ENCODE measurements at regions not wholly inside any gene's neighbourhood (a gene's known extent, or its start where the extent isn't known, plus 50 kb on each side); places are given as distances from the start of the nearest gene placed in this dataset.

DNA sequence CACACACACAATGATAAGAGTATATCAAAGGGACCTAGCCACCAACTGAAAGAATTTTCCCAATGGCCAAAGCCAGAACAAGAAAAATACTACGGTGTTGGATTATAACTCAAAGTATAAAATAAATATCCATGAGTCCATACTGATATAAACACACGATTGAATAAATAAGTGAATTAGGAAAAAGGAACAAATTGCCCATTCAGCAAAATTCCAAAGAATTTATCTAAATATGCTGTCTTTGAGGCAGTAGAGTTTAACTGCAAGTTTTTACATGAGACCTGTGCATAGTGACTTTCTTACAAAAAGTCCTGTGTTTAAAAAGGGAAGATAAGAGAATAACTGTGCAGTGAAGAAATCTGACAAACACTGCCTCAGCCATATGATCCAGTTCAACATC, 278.8 kb upstream of the PPARGC1A start:
- intact Hi-C loops (cut with DNase I), result no loop called here
- Histone ChIP-seq H3K36me3 (no peaks in the 10 kb centered on the region), H3K9me3 (no peaks in the 10 kb centered on the region), H3K27ac (no peak overlapping the region), H3K4me1 (peaks cover 0 to 4% of the 10 kb centered on the region in 2 donors), H3K4me3 (replicated peaks in 1 of 3) (no peak overlapping the region), H3K27me3 (no peaks in the 10 kb centered on the region)
- WGBS, 2 donors, result 84 to 93% methylated on average over 2 of the region's 2 CpGs
- no peak for DNase-seq
- no peak for TF ChIP-seq POLR2A (IDR thresholded peaks at IDR 0.05)
- TF ChIP-seq, protein P1, sequence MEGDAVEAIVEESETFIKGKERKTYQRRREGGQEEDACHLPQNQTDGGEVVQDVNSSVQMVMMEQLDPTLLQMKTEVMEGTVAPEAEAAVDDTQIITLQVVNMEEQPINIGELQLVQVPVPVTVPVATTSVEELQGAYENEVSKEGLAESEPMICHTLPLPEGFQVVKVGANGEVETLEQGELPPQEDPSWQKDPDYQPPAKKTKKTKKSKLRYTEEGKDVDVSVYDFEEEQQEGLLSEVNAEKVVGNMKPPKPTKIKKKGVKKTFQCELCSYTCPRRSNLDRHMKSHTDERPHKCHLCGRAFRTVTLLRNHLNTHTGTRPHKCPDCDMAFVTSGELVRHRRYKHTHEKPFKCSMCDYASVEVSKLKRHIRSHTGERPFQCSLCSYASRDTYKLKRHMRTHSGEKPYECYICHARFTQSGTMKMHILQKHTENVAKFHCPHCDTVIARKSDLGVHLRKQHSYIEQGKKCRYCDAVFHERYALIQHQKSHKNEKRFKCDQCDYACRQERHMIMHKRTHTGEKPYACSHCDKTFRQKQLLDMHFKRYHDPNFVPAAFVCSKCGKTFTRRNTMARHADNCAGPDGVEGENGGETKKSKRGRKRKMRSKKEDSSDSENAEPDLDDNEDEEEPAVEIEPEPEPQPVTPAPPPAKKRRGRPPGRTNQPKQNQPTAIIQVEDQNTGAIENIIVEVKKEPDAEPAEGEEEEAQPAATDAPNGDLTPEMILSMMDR (IDR thresholded peaks at IDR 0.05), result no peak

- intact Hi-C loops (cut with DNase I), result no loop called here
- no peak for TF ChIP-seq POLR2A (IDR thresholded peaks at IDR 0.05)
- TF ChIP-seq, protein P1 (IDR thresholded peaks at IDR 0.05), result no peak
- WGBS, 2 donors, result 88 to 89% methylated on average over 1 of the region's 1 CpG
Measured at GRCh38 chr4:24166501-24166900, 276.7 kb upstream of the PPARGC1A start.

DNA sequence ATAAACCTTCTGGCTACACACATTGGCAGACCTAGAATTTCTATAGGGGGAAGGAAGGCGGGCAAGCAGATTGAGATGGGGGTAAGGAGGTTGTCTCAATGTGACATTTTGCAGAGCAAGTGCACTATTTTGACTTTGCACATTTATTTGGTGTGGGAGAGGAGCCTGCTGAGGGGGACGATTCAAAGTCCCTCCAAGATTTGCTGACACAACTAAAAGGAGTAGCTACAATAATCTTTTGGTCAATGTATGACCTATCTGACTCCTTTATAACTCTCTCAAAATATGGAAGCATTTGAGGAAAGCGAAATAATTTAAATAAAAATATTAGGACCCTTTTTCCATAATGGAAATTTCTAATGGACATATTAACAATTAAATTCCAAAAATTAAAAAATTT, 274.9 kb upstream of the PPARGC1A start:
- H3K4me3 ChIP-seq (replicated peaks in 1 of 3), result no peak overlapping the region
- intact Hi-C loops (cut with DNase I), result no loop called here
- TF ChIP-seq POLR2A (IDR thresholded peaks at IDR 0.05), result no peak
- TF ChIP-seq, protein P1 (IDR thresholded peaks at IDR 0.05), result no peak
- 92 to 93% methylated on average over 3 of the region's 3 CpGs for WGBS, 2 donors
- no peak for DNase-seq
- H3K36me3 ChIP-seq, result no peaks in the 10 kb centered on the region
- H3K27me3 ChIP-seq, result no peaks in the 10 kb centered on the region
- H3K27ac ChIP-seq, result no peak overlapping the region
- peaks cover 0 to 4% of the 10 kb centered on the region in 2 donors for H3K4me1 ChIP-seq
- H3K9me3 ChIP-seq, result no peaks in the 10 kb centered on the region

More at GRCh38 chr4:24166501-24166900, 276.7 kb upstream of the PPARGC1A start:
- Histone ChIP-seq H3K27ac (no peak overlapping the region), H3K27me3 (no peaks in the 10 kb centered on the region), H3K36me3 (no peaks in the 10 kb centered on the region), H3K9me3 (no peaks in the 10 kb centered on the region), H3K4me1 (peaks cover 0 to 4% of the 10 kb centered on the region in 2 donors), H3K4me3 (replicated peaks in 1 of 3) (no peak overlapping the region)
- DNase-seq, result no peak

DNA sequence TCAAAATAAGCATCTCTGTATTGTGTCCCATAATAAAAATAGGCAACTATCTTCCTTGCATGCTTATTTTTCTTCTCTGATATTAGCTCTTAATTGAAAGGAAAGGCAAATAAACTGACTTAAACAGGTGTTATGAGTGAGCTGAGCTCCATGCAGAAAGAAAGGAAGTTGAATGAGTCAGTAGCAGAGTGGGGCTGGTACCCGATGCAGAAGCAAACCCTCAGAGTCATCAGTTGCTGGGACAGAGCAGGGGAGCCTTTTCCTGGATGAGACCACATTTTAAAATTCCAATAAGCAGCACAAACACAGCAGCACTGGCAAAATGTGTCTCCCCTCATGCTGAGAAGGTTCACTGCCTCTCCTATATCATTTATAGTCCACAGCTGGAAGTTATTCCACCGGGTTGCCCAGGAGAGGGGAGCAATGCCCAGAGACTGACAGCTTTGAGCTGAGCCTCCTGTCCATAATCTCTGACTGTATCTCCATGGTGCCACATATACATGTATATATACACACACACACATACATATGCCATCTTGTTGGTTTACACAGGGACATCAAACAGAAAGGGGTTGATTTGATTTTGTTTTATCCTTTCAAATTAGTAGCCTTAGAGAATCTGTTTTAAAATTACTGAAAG, 274.3 kb upstream of the PPARGC1A start:
- Histone ChIP-seq H3K4me3 (replicated peaks in 1 of 3) (no peak overlapping the region), H3K36me3 (no peaks in the 10 kb centered on the region), H3K9me3 (no peaks in the 10 kb centered on the region), H3K27ac (no peak overlapping the region), H3K4me1 (peaks cover 0 to 4% of the 10 kb centered on the region in 2 donors), H3K27me3 (no peaks in the 10 kb centered on the region)
- no peak for DNase-seq
- intact Hi-C loops (cut with DNase I), result no loop called here
- WGBS, 2 donors, result 58 to 64% methylated on average over 2 of the region's 2 CpGs
- TF ChIP-seq, protein P1 (IDR thresholded peaks at IDR 0.05), result no peak
- no peak for TF ChIP-seq POLR2A (IDR thresholded peaks at IDR 0.05)

DNA sequence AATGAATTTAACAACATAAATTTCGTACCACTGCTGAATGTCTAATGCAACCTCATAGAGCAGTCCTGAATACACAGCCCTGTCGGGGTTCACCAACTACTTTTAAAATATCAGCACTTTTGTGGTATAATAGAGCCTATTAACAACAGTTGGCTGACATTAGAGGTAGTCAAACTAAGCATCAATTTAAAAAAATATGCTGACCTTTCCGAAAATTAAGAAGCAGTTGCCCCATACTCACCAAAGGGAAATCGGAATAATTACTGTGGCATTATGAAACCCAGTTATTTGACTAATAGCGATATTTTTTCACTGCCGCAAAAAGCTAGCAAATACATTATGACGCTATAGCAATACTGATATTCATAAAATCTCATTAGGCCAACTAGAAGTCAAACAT, 273.5 kb upstream of the PPARGC1A start:
- DNase-seq, result no peak
- WGBS, 2 donors, result 96 to 98% methylated on average over 7 of the region's 7 CpGs
- H3K4me3 ChIP-seq (replicated peaks in 1 of 3), result no peak overlapping the region

More for the DNA sequence above, 273.5 kb upstream of the PPARGC1A start:
- Histone ChIP-seq H3K4me1 (no peaks in the 10 kb centered on the region), H3K27me3 (no peaks in the 10 kb centered on the region), H3K36me3 (no peaks in the 10 kb centered on the region), H3K27ac (no peak overlapping the region), H3K9me3 (no peaks in the 10 kb centered on the region)
- intact Hi-C loops (cut with DNase I), result no loop called here
- TF ChIP-seq, protein P1 (IDR thresholded peaks at IDR 0.05), result no peak
- no peak for TF ChIP-seq POLR2A (IDR thresholded peaks at IDR 0.05)
